ENCODE measurements at regions not wholly inside any gene's neighbourhood (a gene's known extent, or its start where the extent isn't known, plus 50 kb on each side); places are given as distances from the start of the nearest gene placed in this dataset.
"Not testable (repeated sequence)": the region's sequence is repeated elsewhere in the genome, so short reads cannot be mapped to it uniquely, and the experiment has no call there.

GRCh38 chr17:53061446-53061845 is 761.3 kb upstream of the KIF2B start:
- no peak for DNase-seq (ENCODE audit: low read depth)

GRCh38 chr17:53058031-53058430 is 764.7 kb upstream of the KIF2B start:
- no peak for DNase-seq (ENCODE audit: low read depth)

GRCh38 chr17:53046781-53047180 is 775.9 kb upstream of the KIF2B start:
- no peak for DNase-seq (ENCODE audit: low read depth)

GRCh38 chr17:53039981-53040380 is 782.7 kb upstream of the KIF2B start:
- no peak for DNase-seq (ENCODE audit: low read depth)

GRCh38 chr17:53033297-53033696 is 789.4 kb upstream of the KIF2B start:
- DNase-seq (ENCODE audit: low read depth) = no peak

- DNase-seq (ENCODE audit: low read depth) = no peak
Observed at GRCh38 chr17:53032861-53033271, 789.9 kb upstream of the KIF2B start.

GRCh38 chr17:53017227-53017626 is 805.5 kb upstream of the KIF2B start:
- DNase-seq (ENCODE audit: low read depth) = no peak

GRCh38 chr17:53016085-53016484 is 806.6 kb upstream of the KIF2B start:
- DNase-seq (ENCODE audit: low read depth) = no peak

- DNase-seq (ENCODE audit: low read depth) = no peak
Observed at GRCh38 chr17:53012364-53012763, 810.4 kb upstream of the KIF2B start.

GRCh38 chr17:53006006-53006405 is 816.7 kb upstream of the KIF2B start:
- DNase-seq (ENCODE audit: low read depth) = no peak

GRCh38 chr17:53004902-53005301 is 817.8 kb upstream of the KIF2B start:
- no peak for DNase-seq (ENCODE audit: low read depth)

- DNase-seq (ENCODE audit: low read depth) = no peak
Observed at GRCh38 chr17:52995881-52996280, 826.8 kb upstream of the KIF2B start.

GRCh38 chr17:52995147-52995546 is 827.6 kb upstream of the KIF2B start:
- no peak for DNase-seq (ENCODE audit: low read depth)

- no peak for DNase-seq (ENCODE audit: low read depth)
Observed at GRCh38 chr17:52986056-52986662, 827.6 kb upstream of the CA10 start.

- no peak for DNase-seq (ENCODE audit: low read depth)
Observed at GRCh38 chr17:52982331-52982730, 823.8 kb upstream of the CA10 start.

- DNase-seq (ENCODE audit: low read depth) = no peak
Observed at GRCh38 chr17:52979921-52980320, 821.4 kb upstream of the CA10 start.

- no peak for DNase-seq (ENCODE audit: low read depth)
Observed at GRCh38 chr17:52965856-52966255, 807.3 kb upstream of the CA10 start.

- DNase-seq (ENCODE audit: low read depth) = not testable (repeated sequence)
Observed at GRCh38 chr17:52961751-52962150, 803.2 kb upstream of the CA10 start.

- DNase-seq (ENCODE audit: low read depth) = no peak
Observed at GRCh38 chr17:52957411-52957810, 798.9 kb upstream of the CA10 start.

GRCh38 chr17:52947418-52947817 is 788.9 kb upstream of the CA10 start:
- no peak for DNase-seq (ENCODE audit: low read depth)

- no peak for DNase-seq (ENCODE audit: low read depth)
Observed at GRCh38 chr17:52938623-52939230, 780.2 kb upstream of the CA10 start.

- DNase-seq (ENCODE audit: low read depth) = no peak
Observed at GRCh38 chr17:52930581-52930980, 772.1 kb upstream of the CA10 start.

GRCh38 chr17:52930145-52930544 is 771.6 kb upstream of the CA10 start:
- no peak for DNase-seq (ENCODE audit: low read depth)

GRCh38 chr17:52923658-52924057 is 765.1 kb upstream of the CA10 start:
- no peak for DNase-seq (ENCODE audit: low read depth)

Data from LHCN-M2 (cell line).